Right lobe of liver (tissue), 6 donors: ENCODE measurements at regions not wholly inside any gene's neighbourhood (a gene's known extent, or its start where the extent isn't known, plus 50 kb on each side); places are given as distances from the start of the nearest gene placed in this dataset.
A peak's percentile ranks its signal among the peaks of the same experiment; 100 is the strongest.
"Not testable (repeated sequence)": the region's sequence is repeated elsewhere in the genome, so short reads cannot be mapped to it uniquely, and the experiment has no call there.

Source experiments
- ATAC-seq, 4 donors: fragments of 200-7000 bp; cut with Tn5 transposase; one replicate each; pipeline ENCODE4 v1.9.1; 2020; ENCODE audit warnings: mild to moderate bottlenecking in 4 of 4, moderate library complexity in 4 of 4
- DNase-seq, 3 donors: peaks; one replicate each; pipeline ENCODE4 v3.0.0-alpha.2; 2020
- H3K27ac ChIP-seq, 3 donors: fragments of 200-600 bp; one replicate each; pipeline ENCODE4 v1.8.0; 2022
- H3K27me3 ChIP-seq, 2 donors: fragments of 200-600 bp; one replicate each; pipeline ENCODE4 v1.8.0; 2022
- H3K36me3 ChIP-seq, 4 donors: fragments of 200-600 bp; sonication (generic) in 1 of 4; one replicate each; pipeline versions ENCODE4 v1.5.1 to v1.8.0; 2017 to 2022; ENCODE audit warnings: control low read depth in 1 of 4
- H3K4me1 ChIP-seq, 4 donors: fragments of 200-600 bp; sonication (generic) in 1 of 4; one replicate each; pipeline versions ENCODE4 v1.5.1 to v1.8.0; 2017 to 2022; ENCODE audit warnings: control low read depth in 1 of 4
- H3K4me3 ChIP-seq, 3 donors: fragments of 200-600 bp; one replicate each; pipeline ENCODE4 v1.8.0; 2022
- H3K9me3 ChIP-seq, 4 donors: fragments of 200-600 bp; sonication (generic) in 1 of 4; one replicate each; pipeline versions ENCODE4 v1.5.1 to v1.8.0; 2017 to 2022; ENCODE audit warnings: control low read depth in 1 of 4
- CTCF ChIP-seq, 4 donors: fragments of 200-600 bp in 3 of 4; fragments of 450-650 bp in 1 of 4; IDR thresholded peaks; one replicate each; pipeline versions ENCODE4 v1.5.1 to v1.8.0; 2016 to 2022; ENCODE audit warnings: antibody characterized with exemption in 4 of 4, mild to moderate bottlenecking in 2 of 4
- POLR2A ChIP-seq: fragments of 450-650 bp; IDR thresholded peaks from one replicate; pipeline ENCODE4 v1.6.1; 2017; ENCODE audit warnings: antibody characterized with exemption, mild to moderate bottlenecking
- WGBS: methylation state at CpG from one replicate; pipeline ENCODE4 v1.1.6; 2018; ENCODE audit warnings: low coverage, low lambda C conversion rate; ENCODE audit not compliant: insufficient coverage; ENCODE audit errors: missing lambda C conversion rate; 5-methylcytosine and 5-hydroxymethylcytosine counted together
- intact Hi-C, 2 donors: fragments of 100-400 bp; cut with DNase I; formaldehyde crosslinking; loops; one replicate each; pipeline versions ENCODE4 v1.11.2 to v1.14.1; 2022
- donor health status: DM: no; HTN: yes; CAD: no.
- donor health status: DM: no; HTN: no; CAD: no.
- donor health status: DM: no; HTN: no; CAD: no.
- donor health status: DM: no; HTN: yes; CAD: no.
- donor health status: DM: no; HTN: yes; CAD: no.

- DNase-seq (no peak), ATAC-seq (no peak)
- intact Hi-C loops = no loop called here
- Histone ChIP-seq H3K4me3 (no peak overlapping the region), H3K36me3 (no peaks in the 10 kb centered on the region), H3K27ac (no peak overlapping the region), H3K9me3 (no peaks in the 10 kb centered on the region), H3K4me1 (no peaks in the 10 kb centered on the region), H3K27me3 (no peaks in the 10 kb centered on the region)
- no peak for TF ChIP-seq CTCF (IDR thresholded peaks at IDR 0.05)
- no peak for TF ChIP-seq POLR2A
- WGBS = 75% methylated on average over 2 of the region's 2 CpGs
Measured at GRCh38 chr12:11540156-11540555, 109.3 kb upstream of the ETV6 start.

GRCh38 chr12:11540615-11541310, 108.7 kb upstream of the ETV6 start:
- Histone ChIP-seq H3K9me3 (no peaks in the 10 kb centered on the region), H3K27ac (no peak overlapping the region), H3K4me3 (no peak overlapping the region), H3K36me3 (no peaks in the 10 kb centered on the region), H3K27me3 (no peaks in the 10 kb centered on the region), H3K4me1 (no peaks in the 10 kb centered on the region)
- intact Hi-C loops = no loop called here
- TF ChIP-seq CTCF (IDR thresholded peaks at IDR 0.05) (no peak), POLR2A (no peak)
- DNase-seq (no peak), ATAC-seq (peak in 3 of 4 donors; percentile 10 to 30 (median 18))
- 58% methylated on average over 7 of the region's 9 CpGs for WGBS

GRCh38 chr12:11542599-11542998, 106.9 kb upstream of the ETV6 start:
- no peak overlapping the region for H3K4me3 ChIP-seq
- WGBS = 79% methylated on average over 3 of the region's 3 CpGs
- H3K36me3 ChIP-seq = no peaks in the 10 kb centered on the region
- no peaks in the 10 kb centered on the region for H3K27me3 ChIP-seq
- H3K27ac ChIP-seq = no peak overlapping the region
- no peaks in the 10 kb centered on the region for H3K4me1 ChIP-seq
- TF ChIP-seq POLR2A = no peak
- intact Hi-C loops = no loop called here
- H3K9me3 ChIP-seq = no peaks in the 10 kb centered on the region
- ATAC-seq (no peak), DNase-seq (no peak)

GRCh38 chr12:11543457-11544158, 105.9 kb upstream of the ETV6 start:
- no peak for ATAC-seq
- no peak for TF ChIP-seq CTCF (IDR thresholded peaks at IDR 0.05)
- no peak for TF ChIP-seq POLR2A
- 63% methylated on average over 6 of the region's 7 CpGs for WGBS

GRCh38 chr12:11545484-11546330, 103.8 kb upstream of the ETV6 start:
- peak; percentile 52 to 70 (median 61) for ATAC-seq
- no peaks in the 10 kb centered on the region for H3K27me3 ChIP-seq
- no peak overlapping the region for H3K4me3 ChIP-seq
- DNase-seq = no peak
- TF ChIP-seq CTCF (IDR thresholded peaks at IDR 0.05) (no peak), POLR2A (no peak)
- H3K36me3 ChIP-seq = no peaks in the 10 kb centered on the region
- no peak overlapping the region for H3K27ac ChIP-seq
- no peaks in the 10 kb centered on the region for H3K9me3 ChIP-seq
- intact Hi-C loops = no loop called here
- 48% methylated on average over 5 of the region's 6 CpGs for WGBS
- H3K4me1 ChIP-seq = no peaks in the 10 kb centered on the region

More at GRCh38 chr12:11543457-11544158, 105.9 kb upstream of the ETV6 start:
- no peaks in the 10 kb centered on the region for H3K27me3 ChIP-seq
- no peaks in the 10 kb centered on the region for H3K9me3 ChIP-seq
- no peak overlapping the region for H3K27ac ChIP-seq
- H3K4me3 ChIP-seq = no peak overlapping the region
- intact Hi-C loops = no loop called here
- H3K36me3 ChIP-seq = no peaks in the 10 kb centered on the region
- no peaks in the 10 kb centered on the region for H3K4me1 ChIP-seq
- no peak for DNase-seq

GRCh38 chr12:11546582-11547270, 102.7 kb upstream of the ETV6 start:
- H3K4me1 ChIP-seq, H3K27me3 ChIP-seq, H3K9me3 ChIP-seq, DNase-seq, H3K36me3 ChIP-seq, H3K27ac ChIP-seq, intact Hi-C loops: not testable (repeated sequence)
- peak overlapping the region in 1 of 3 donors; percentile 35 for H3K4me3 ChIP-seq
- peak in 1 of 4 donors; percentile 41 for ATAC-seq
- WGBS = 22% methylated on average over 4 of the region's 14 CpGs

- H3K9me3 ChIP-seq, DNase-seq, intact Hi-C loops, ATAC-seq, H3K4me1 ChIP-seq, H3K27ac ChIP-seq, H3K27me3 ChIP-seq, H3K36me3 ChIP-seq: not testable (repeated sequence)
- peak overlapping the region in 1 of 3 donors; percentile 35 for H3K4me3 ChIP-seq
- no CpG with 5 or more reads among the region's 31 CpGs for WGBS
Measured at GRCh38 chr12:11547271-11547646, 102.2 kb upstream of the ETV6 start.
